ENCODE measurements at regions not wholly inside any gene's neighbourhood (a gene's known extent, or its start where the extent isn't known, plus 50 kb on each side); places are given as distances from the start of the nearest gene placed in this dataset.
"Not testable (repeated sequence)": the region's sequence is repeated elsewhere in the genome, so short reads cannot be mapped to it uniquely, and the experiment has no call there.

DNA sequence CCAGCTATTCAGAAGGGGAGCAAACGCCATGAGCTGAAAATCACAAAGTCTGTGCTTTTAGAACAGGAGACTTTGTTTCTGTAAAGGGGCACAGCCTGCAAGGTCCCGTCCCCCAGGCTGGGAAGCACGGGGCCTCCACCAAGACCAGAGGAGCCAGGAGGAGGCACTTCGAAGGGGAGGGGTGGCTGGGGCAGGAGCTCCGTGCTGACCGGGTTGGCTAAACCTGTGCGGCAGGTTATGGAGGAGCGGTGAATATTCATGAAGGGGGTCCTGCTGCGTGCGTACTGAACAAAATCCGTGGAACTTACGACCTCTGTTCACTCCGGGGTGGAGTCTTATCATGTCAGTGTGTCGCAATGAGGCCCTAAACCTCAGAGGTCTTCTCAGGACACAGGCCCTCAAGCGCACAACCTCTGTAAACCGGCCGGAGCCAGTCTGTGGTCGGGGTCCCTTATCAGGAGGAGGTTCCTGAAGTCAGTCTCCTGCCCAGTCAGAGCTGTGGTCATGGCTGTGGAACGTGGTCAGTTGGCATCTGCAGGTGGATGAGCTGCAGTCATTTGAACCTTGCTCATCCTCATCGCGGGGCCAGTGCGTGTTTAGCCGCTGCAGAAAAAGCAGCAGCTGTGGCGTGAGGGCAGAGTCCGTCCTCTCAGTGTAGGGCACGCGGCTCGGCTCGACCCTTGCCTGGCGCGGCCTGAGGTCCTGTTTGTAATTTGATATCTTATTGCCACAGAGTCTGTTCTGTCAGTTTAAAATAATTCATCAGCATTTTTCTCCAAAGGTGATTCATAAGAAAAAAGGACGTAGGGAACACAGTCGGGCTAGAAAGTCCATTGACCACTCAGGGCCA, 5507.7 kb upstream of the TPTE start:
- not testable (repeated sequence) for DNase-seq (ENCODE audit: low read depth in 2 of 2)

DNA sequence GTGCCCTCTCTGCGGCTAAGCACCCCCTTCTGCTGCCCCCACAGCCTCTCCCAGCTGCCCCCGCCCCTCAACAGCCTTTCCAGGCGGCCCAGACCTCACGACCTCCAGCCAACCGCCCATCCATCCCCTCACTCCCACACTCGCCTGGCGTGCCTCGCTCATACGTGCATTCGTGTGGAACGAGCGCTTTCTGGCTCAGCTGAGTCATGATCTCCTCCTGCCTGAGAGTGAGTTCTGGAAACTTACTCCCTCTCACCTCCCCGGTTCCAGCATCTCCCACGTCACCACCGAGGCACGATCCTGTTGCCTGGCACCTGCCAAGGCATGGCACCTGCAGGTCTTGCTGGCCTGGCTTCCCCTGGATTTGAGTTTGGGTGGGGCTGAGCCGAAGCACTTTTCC, 5506.2 kb upstream of the TPTE start:
- not testable (repeated sequence) for DNase-seq (ENCODE audit: low read depth in 2 of 2)

DNA sequence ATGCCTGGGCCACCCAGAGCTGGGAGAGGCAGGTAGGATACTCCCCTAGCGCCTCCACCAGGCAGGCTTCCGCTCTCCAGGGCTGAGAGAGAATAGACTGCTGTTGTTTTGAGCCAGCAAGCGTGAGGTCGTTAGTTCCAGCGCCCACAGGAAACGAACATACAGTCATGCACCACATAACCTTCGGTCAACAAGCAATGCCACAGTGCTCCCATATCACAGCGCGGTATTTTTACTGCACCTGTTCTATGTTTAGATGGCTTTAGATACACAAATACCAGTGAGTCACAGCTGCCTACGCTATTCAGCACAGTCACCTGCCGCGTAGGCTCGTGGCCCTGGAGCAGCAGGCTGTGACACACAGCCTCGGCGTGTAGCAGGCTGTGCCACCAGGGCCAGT, 5502.3 kb upstream of the TPTE start:
- DNase-seq (ENCODE audit: low read depth in 2 of 2): not testable (repeated sequence)

DNA sequence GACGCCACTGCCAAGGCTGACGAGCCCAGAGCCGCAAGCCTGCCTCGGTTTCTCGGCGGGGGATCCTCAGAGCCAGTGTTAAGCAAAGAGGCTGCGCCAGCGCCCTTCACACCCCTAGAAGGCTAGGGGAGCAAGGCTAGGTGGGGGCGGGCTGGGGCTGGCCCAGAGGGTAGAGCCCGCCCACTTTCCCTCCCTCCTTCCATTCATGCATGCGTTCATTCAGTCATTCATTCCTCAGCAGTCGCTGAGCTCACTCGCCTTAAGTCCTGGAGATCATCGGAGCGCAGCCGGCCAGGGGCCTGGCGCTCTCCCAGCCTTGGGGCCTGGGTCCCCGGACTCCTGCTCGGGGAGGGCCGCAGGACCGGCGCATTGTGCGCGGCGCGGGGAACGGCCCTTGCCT, 5499.6 kb upstream of the TPTE start:
- not testable (repeated sequence) for DNase-seq (ENCODE audit: low read depth in 2 of 2)

DNA sequence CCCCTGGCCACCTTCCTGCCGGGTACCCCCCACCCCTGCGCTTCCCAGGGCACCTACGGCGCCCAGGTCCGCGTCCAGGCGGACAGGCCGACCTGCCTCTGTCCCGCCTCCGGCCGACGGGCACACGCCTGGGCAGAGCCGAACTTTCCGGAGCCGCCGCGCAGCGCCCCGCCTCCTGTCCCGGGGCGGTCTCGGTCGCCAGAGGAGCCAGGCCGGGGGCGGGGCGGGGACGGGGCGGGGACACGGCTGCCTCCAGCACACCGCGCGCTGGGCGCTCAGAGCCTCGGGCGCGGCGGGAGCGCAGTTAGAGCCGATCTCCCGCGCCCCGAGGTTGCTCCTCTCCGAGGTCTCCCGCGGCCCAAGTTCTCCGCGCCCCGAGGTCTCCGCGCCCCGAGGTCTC, 5499.1 kb upstream of the TPTE start:
- DNase-seq (ENCODE audit: low read depth in 2 of 2): not testable (repeated sequence)

DNA sequence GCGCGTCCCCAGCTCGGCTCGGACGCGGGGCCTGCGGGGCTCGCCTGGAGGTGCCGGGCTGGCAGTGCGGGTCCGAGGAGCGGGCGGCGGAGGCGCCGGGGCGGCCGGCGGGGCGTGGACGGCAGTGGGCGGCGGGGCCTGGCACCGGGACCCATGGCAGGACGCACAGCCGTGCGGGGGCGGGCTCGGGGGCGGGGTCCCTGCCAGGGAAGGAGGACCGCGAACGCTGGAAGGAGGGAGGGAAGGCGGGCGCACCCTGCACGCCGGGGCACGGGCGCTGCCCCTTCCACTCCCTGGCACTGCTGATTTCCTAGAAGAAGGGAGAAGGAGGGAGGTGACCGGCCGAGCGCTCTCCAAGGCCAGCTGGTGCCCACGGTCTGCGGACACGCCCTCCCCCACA, 5498.6 kb upstream of the TPTE start:
- not testable (repeated sequence) for DNase-seq (ENCODE audit: low read depth in 2 of 2)

DNA sequence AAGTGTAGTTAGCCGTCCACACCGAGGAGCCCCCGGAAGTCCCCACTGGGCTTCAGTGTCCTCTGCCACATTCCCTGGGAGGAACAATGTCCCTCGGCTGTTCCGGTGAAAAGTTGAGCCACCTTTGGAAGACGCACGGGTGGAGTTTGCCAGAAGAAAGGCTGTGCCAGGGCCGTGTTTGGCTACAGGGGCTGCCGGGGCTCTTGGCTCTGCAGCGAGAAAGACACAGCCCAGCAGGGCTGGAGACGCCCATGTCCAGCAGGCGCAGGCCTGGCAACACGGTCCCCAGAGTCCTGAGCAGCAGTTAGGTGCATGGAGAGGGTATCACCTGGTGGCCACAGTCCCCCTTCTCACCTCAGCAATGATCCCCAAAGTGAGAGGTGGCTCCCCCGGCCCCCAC, 5486.2 kb upstream of the TPTE start:
- not testable (repeated sequence) for DNase-seq (ENCODE audit: low read depth in 2 of 2)

DNA sequence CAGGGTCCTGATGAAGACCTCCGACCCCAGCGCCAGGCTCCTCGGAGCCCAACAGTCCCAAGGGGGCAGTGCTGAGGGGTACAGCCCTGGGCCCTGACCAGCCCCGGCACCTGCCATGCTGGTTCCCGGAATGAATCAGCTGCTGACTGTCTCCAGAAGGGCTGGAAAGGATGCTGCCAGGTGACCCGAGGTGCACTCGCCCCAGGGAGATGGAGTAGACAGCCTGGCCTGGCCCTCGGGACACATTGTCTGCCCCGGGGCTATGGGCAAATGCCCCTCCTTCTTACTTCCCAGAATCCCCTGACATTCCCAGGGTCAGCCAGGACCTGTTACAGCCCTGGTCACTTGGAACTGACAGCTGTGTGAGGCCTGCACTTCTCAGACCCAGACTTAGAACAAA, 5485.8 kb upstream of the TPTE start:
- DNase-seq (ENCODE audit: low read depth in 2 of 2): not testable (repeated sequence)

DNA sequence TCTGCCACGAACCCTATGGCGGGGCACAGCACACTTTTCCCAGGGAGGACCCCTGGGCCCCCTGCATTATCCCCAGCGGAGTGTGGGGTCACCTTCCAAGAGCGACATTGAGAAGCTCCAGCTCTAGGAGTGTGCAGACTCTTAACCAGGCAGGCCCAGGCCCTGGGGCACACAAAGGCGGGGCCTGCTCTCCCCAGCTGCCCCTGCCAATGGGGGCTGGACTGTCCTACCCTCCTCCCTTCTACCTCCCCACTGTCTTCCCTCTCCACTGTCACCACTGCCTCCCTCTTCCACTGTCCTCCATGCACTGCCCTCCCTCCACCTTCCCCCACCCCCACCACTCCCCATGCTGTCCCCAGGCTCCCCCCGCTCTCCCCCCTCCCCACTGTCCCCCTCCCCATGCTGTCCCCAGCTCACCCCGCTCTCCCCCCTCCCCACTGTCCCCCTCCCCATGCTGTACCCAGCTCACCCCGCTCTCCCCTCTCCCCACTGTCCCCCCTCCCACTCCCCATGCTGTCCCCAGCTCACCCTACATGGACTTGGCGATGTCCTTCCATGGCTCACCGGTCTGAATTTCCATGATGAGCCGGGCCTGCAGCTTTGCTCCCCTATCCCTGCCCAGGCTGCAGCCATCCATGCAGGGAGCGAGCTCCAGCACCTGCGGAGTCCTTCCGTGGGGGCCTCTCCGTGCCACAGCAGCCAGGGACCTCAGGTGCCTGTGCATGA, 5483.6 kb upstream of the TPTE start:
- DNase-seq (ENCODE audit: low read depth in 2 of 2): not testable (repeated sequence)

DNA sequence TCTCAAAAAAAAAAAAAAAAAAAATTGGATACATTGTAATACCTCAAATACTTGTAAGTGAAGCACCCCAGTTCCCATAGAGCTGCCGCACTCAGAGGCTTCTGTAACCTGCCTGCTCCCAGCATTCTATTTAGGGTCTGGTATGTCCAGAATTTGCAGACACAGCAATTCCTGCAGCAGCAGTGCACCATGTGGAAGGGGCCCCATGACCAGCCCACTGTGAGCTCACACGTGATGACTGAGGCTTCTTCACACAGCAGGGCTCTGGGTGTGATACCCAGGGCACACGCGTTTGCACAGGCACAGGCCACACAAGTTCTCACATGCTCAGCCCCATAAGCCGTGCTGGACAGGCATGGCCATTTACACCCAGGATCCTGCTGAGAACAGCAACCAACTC, 5481.5 kb upstream of the TPTE start:
- not testable (repeated sequence) for DNase-seq (ENCODE audit: low read depth in 2 of 2)

DNA sequence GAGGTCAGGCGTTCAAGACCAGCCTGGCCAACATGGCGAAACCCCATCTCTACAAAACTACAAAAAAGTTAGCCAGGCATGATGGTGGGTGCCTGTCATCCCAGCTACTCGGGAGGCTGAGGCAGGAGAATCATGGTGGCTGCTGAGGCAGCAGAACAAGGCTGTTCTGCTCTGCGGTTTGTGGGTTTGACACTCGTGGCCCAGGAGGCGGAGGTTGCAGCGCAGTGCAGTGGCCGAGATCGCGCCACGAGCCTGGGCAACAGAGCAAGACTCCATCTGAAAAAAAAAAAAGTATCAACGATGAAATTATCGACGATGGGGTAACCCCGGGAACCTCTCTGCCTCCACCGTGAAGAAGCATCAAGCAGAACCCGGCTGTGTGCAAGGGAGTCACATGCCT, 5478.8 kb upstream of the TPTE start:
- DNase-seq (ENCODE audit: low read depth in 2 of 2): not testable (repeated sequence)

DNA sequence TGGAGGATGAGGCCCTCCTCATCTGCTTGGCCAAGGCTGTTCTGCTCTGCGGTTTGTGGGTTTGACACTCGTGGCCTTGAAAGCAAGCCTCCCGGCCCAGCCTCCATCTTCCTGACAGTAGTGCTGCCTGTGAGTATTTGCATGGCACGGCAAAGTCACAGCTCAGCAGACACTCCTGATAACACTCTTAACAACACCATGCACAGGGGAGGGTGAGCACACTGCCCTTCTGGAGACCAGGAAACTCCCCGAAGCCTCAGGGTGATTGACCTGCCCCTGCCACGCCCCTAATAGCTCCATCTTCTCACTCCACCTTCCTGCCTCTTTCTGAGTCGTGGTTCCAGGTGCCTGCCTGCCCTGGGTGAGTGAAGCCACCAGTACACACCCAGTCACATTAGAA, 5476.6 kb upstream of the TPTE start:
- not testable (repeated sequence) for DNase-seq (ENCODE audit: low read depth in 2 of 2)

DNA sequence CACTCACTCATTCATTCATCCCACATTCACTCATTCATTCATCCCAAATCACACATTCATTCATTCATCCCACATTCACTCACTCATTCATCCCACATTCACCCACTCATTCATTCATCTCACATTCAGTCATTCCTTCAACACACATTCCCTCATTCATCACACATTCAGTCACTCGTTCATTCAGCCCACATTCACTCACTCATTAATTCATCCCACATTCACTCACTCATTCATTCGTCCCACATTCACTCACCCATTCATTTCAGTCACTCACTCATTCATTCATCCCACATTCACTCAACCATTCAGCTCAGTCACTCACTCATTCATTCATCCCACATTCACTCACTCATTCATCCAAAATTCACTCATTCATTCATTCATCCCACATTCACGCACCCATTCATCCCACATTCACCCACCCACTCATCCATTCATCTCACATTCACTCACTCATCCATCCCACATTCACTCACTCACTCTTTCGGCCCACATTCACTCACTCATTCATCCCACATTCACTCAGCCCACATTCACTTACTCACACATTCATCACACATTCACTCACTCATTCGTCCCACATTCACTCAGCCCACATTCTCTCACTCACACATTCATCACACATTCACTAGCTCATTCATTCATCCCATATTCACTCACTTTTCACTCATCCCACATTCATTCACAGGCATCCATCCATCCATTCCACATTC, 5469.9 kb upstream of the TPTE start:
- not testable (repeated sequence) for DNase-seq (ENCODE audit: low read depth in 2 of 2)

DNA sequence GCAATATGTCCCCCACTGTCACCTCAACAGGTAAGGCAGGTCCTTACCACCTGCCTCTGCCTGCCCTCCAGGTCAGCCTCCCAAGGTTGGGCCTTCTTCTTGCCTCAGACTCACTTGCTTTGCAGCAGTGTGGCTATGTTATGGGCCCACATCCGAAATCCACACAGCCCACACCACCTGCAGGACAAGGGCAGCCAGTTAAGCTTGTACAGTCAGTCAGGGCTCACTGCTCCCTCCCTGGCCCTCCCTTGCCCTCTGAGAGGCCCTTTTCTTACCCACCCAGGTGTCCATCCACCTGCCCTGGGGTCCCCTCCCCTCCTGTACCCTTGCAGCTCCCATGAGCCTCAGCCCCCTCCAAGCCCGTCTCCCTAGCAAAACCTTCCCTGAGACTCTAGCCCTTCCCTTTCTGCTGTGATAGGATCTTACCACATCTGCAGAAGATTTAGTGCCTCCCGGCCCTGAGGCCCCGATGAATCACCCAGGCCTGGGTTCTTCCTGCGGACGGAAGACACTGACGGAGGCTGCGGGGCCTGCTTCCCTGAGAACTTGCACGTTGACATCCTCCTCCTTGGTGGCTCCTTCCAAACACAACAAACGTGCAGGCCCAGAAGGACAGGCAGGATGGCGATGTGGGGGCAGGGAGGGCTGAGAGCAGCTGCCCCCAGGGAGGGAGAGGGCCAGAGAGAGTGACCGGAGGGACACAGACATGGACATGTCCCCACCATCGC, 5466.2 kb upstream of the TPTE start:
- DNase-seq (ENCODE audit: low read depth in 2 of 2): not testable (repeated sequence)

DNA sequence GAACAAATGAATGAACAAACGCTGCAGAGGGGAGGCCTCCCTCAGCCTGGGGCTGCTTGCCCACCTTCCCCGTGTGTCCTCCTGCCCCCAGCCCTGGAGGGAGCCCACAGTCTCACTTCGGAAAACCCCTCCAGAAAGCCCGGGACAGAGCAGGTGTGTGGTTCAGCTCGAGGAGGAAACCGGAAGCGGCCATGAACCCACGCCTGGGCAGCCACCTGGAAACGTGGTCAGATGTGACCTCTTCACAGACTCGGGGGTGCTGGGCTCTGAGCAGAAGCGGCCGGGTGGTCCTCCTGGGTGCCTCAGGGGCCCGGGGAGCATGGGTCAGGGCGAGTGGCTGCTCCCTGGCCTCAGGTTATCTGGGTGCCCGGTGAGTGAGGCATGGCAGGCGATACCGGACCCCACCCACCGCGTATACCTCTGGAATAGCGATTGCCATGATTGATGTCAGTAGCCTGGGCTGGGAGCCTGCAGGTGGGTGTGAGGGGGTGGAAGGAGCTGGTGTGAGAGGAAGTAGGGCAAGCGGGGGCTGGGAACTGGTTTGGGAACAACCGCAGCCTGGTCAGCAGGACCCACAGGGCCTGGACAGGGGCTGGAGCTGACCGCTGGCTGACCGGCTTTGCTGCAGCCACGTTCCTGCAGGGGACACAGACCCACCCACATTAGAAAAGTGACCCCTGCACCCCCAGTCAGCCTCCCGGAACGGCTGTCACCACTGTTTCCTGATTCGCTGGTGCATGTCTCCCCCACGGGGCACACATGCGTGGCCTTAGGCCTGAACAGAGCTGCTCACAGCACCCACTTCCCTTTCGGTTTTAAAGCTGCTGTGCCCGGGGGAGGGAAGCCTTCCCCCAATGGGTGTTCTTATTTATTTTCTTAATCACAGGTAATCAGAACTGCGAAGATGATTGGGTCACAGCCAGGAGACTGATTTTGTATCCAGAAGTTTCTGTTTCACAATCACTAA, 5465.1 kb upstream of the TPTE start:
- not testable (repeated sequence) for DNase-seq (ENCODE audit: low read depth in 2 of 2)

DNA sequence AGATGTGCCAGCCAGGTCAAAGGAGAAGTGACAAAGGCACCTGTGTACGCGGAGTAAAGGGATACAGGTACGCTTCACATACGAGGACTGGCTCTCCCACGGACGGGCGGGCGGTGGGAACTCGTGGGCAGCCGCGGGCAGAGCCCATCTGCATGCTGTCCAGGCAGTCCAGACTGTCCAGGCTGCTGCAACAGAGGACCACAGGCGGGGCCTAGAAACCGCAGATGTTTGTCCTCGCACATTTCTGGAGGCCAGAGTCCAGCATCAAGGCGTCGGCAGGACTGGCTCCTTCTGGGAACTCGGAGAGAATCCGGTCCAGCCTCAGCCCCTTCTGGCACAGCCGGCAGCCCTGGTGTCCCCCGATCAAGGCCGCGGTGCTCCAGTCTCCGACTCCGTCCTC, 5464.3 kb upstream of the TPTE start:
- DNase-seq (ENCODE audit: low read depth in 2 of 2): not testable (repeated sequence)

DNA sequence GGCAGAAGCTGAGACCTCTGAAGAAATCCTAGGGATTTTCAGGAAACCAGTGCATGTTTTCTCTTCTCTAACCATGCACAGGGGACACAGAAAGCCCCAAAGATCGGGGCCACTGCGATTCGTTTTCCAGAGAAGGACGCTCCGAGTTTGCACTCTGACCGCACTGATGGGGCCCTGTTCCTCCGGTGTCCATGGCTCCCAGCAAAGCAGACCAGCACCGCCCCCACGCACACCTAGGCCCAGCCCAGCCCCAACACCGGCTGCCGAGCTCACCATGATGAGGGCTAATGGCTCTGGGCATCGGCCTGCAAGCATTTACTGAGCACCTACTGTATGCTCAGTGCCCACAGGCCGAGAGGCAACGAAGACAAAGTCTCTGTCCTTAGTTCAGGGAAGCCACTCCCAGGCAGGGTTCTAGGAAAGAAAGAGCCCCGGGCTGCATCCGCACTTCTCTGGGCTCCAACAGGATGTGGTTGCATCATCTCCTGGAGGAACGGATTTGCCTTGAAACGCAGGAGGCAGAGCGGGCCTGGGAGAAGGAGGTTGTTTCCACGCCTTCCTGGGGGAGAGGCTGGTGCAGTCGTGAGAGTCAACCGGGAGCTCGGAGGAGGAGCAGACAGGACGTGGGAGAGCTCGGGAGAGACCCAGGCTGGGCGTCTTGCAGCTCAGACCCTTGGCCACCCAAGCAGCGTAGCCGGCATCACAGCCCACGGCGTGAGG, 5460.9 kb upstream of the TPTE start:
- DNase-seq (ENCODE audit: low read depth in 2 of 2): not testable (repeated sequence)

DNA sequence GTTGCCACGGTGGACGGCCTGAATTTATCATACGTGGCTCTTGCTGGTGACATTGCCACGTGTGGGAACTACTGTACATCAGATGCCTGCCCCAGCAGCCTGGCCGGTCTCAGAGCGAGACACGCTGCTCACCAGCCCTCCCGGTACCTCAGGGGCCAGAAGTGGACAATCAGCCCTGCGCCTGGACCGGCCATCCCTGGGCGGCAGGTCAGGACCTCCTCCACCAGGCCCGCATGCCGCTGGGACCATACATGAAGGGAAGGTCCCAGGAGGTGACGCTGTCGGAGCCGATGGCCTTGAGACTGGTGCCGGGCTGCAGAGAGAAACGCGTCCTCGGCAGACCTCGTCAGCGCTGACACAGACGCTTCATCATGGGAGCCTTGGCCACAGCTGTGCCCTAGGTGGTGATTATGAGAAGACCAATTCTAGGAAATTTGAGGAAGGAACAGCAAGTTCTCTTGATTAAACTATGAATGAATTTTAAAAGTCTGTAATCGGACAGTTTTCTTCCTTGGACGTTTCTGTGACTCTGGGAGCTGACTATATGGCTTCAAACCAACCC, 5456.7 kb upstream of the TPTE start:
- not testable (repeated sequence) for DNase-seq (ENCODE audit: low read depth in 2 of 2)
